ENCODE measurements at regions not wholly inside any gene's neighbourhood (a gene's known extent, or its start where the extent isn't known, plus 50 kb on each side); places are given as distances from the start of the nearest gene placed in this dataset.

GRCh38 chr5:122229551-122229950 lies 82.5 kb upstream of the SNCAIP start:
- Histone ChIP-seq H3K4me3 (ENCODE audit: control insufficient read depth in 1 of 7, extremely low read depth in 1 of 7, insufficient read depth in 4 of 7, low read depth in 2 of 7, low read length in 6 of 7) (no peak overlapping the region), H3K9me3 (ENCODE audit: control extremely low read depth in 1 of 5, control insufficient read depth in 4 of 5, insufficient read depth in 2 of 5, low read depth in 1 of 5, low read length in 4 of 5) (no peaks in the 10 kb centered on the region), H3K36me3 (ENCODE audit: control insufficient read depth in 4 of 4, insufficient read depth in 4 of 4, low read length in 3 of 4) (no peaks in the 10 kb centered on the region), H3K27me3 (replicated peaks in 2 of 5; ENCODE audit: control insufficient read depth in 4 of 5, insufficient read depth in 5 of 5, low read length in 4 of 5) (peaks cover 0 to 1% (median 0%) of the 10 kb centered on the region in 5 experiments), H3K27ac (ENCODE audit: insufficient read depth in 1 of 2, low read depth in 1 of 2, low read length in 2 of 2, poor library complexity in 1 of 2, severe bottlenecking in 2 of 2) (no peak overlapping the region), H3K4me1 (ENCODE audit: control extremely low read depth in 1 of 4, control insufficient read depth in 4 of 4, insufficient read depth in 4 of 4, low read length in 3 of 4) (no peaks in the 10 kb centered on the region)
- POLR2A ChIA-PET, result no interaction called here
- DNase-seq, result no peak
- CTCF ChIA-PET, result no interaction called here
- WGBS (ENCODE audit: insufficient coverage), result 100% methylated on average over 2 of the region's 5 CpGs

- CTCF ChIA-PET, result no interaction called here
- no CpG with 5 or more reads among the region's 2 CpGs for WGBS (ENCODE audit: insufficient coverage)
- H3K36me3 ChIP-seq (ENCODE audit: control insufficient read depth in 4 of 4, insufficient read depth in 4 of 4, low read length in 3 of 4), result no peaks in the 10 kb centered on the region
These were observed 75.6 kb upstream of the SNCAIP start for GRCh38 chr5:122236270-122237040.

GRCh38 chr5:122237906-122238305 lies 74.1 kb upstream of the SNCAIP start:
- Histone ChIP-seq H3K4me1 (ENCODE audit: control extremely low read depth in 1 of 4, control insufficient read depth in 4 of 4, insufficient read depth in 4 of 4, low read length in 3 of 4) (peaks cover 0 to 7% (median 5%) of the 10 kb centered on the region in 4 experiments), H3K4me3 (ENCODE audit: control insufficient read depth in 1 of 7, extremely low read depth in 1 of 7, insufficient read depth in 4 of 7, low read depth in 2 of 7, low read length in 6 of 7) (no peak overlapping the region), H3K27me3 (replicated peaks in 2 of 5; ENCODE audit: control insufficient read depth in 4 of 5, insufficient read depth in 5 of 5, low read length in 4 of 5) (no peaks in the 10 kb centered on the region), H3K9me3 (ENCODE audit: control extremely low read depth in 1 of 5, control insufficient read depth in 4 of 5, insufficient read depth in 2 of 5, low read depth in 1 of 5, low read length in 4 of 5) (no peaks in the 10 kb centered on the region), H3K27ac (ENCODE audit: insufficient read depth in 1 of 2, low read depth in 1 of 2, low read length in 2 of 2, poor library complexity in 1 of 2, severe bottlenecking in 2 of 2) (no peak overlapping the region), H3K36me3 (ENCODE audit: control insufficient read depth in 4 of 4, insufficient read depth in 4 of 4, low read length in 3 of 4) (no peaks in the 10 kb centered on the region)
- ChIA-PET POLR2A (no interaction called here), CTCF (no interaction called here)
- peak in 1 of 3 donors; percentile 19 for DNase-seq
- no CpG with 5 or more reads among the region's 1 CpG for WGBS (ENCODE audit: insufficient coverage)

More at GRCh38 chr5:122236270-122237040, 75.6 kb upstream of the SNCAIP start:
- Histone ChIP-seq H3K4me1 (ENCODE audit: control extremely low read depth in 1 of 4, control insufficient read depth in 4 of 4, insufficient read depth in 4 of 4, low read length in 3 of 4) (peaks cover 0 to 7% (median 5%) of the 10 kb centered on the region in 4 experiments), H3K27ac (ENCODE audit: insufficient read depth in 1 of 2, low read depth in 1 of 2, low read length in 2 of 2, poor library complexity in 1 of 2, severe bottlenecking in 2 of 2) (no peak overlapping the region), H3K9me3 (ENCODE audit: control extremely low read depth in 1 of 5, control insufficient read depth in 4 of 5, insufficient read depth in 2 of 5, low read depth in 1 of 5, low read length in 4 of 5) (no peaks in the 10 kb centered on the region), H3K27me3 (replicated peaks in 2 of 5; ENCODE audit: control insufficient read depth in 4 of 5, insufficient read depth in 5 of 5, low read length in 4 of 5) (no peaks in the 10 kb centered on the region), H3K4me3 (ENCODE audit: control insufficient read depth in 1 of 7, extremely low read depth in 1 of 7, insufficient read depth in 4 of 7, low read depth in 2 of 7, low read length in 6 of 7) (no peak overlapping the region)
- POLR2A ChIA-PET, result no interaction called here
- no peak for DNase-seq

GRCh38 chr5:122252319-122252718 lies 59.7 kb upstream of the SNCAIP start:
- POLR2A ChIA-PET, result no interaction called here

GRCh38 chr5:122253794-122254193 lies 58.2 kb upstream of the SNCAIP start:
- Histone ChIP-seq H3K9me3 (ENCODE audit: control extremely low read depth in 1 of 5, control insufficient read depth in 4 of 5, insufficient read depth in 2 of 5, low read depth in 1 of 5, low read length in 4 of 5) (peaks cover 0 to 28% (median 5%) of the 10 kb centered on the region in 5 experiments), H3K27me3 (replicated peaks in 2 of 5; ENCODE audit: control insufficient read depth in 4 of 5, insufficient read depth in 5 of 5, low read length in 4 of 5) (no peaks in the 10 kb centered on the region), H3K27ac (ENCODE audit: insufficient read depth in 1 of 2, low read depth in 1 of 2, low read length in 2 of 2, poor library complexity in 1 of 2, severe bottlenecking in 2 of 2) (no peak overlapping the region), H3K4me3 (ENCODE audit: control insufficient read depth in 1 of 7, extremely low read depth in 1 of 7, insufficient read depth in 4 of 7, low read depth in 2 of 7, low read length in 6 of 7) (no peak overlapping the region), H3K4me1 (ENCODE audit: control extremely low read depth in 1 of 4, control insufficient read depth in 4 of 4, insufficient read depth in 4 of 4, low read length in 3 of 4) (no peaks in the 10 kb centered on the region), H3K36me3 (ENCODE audit: control insufficient read depth in 4 of 4, insufficient read depth in 4 of 4, low read length in 3 of 4) (no peaks in the 10 kb centered on the region)
- DNase-seq, result no peak
- CTCF ChIA-PET, result no interaction called here
- POLR2A ChIA-PET, result no interaction called here

More at GRCh38 chr5:122252319-122252718, 59.7 kb upstream of the SNCAIP start:
- H3K9me3 ChIP-seq (ENCODE audit: control extremely low read depth in 1 of 5, control insufficient read depth in 4 of 5, insufficient read depth in 2 of 5, low read depth in 1 of 5, low read length in 4 of 5), result peaks cover 0 to 21% (median 3%) of the 10 kb centered on the region in 5 experiments
- H3K27ac ChIP-seq (ENCODE audit: insufficient read depth in 1 of 2, low read depth in 1 of 2, low read length in 2 of 2, poor library complexity in 1 of 2, severe bottlenecking in 2 of 2), result no peak overlapping the region
- no peaks in the 10 kb centered on the region for H3K36me3 ChIP-seq (ENCODE audit: control insufficient read depth in 4 of 4, insufficient read depth in 4 of 4, low read length in 3 of 4)
- no peaks in the 10 kb centered on the region for H3K27me3 ChIP-seq (replicated peaks in 2 of 5; ENCODE audit: control insufficient read depth in 4 of 5, insufficient read depth in 5 of 5, low read length in 4 of 5)
- DNase-seq, result no peak
- CTCF ChIA-PET, result no interaction called here
- H3K4me3 ChIP-seq (ENCODE audit: control insufficient read depth in 1 of 7, extremely low read depth in 1 of 7, insufficient read depth in 4 of 7, low read depth in 2 of 7, low read length in 6 of 7), result no peak overlapping the region
- WGBS (ENCODE audit: insufficient coverage), result 60% methylated on average over 1 of the region's 4 CpGs
- no peaks in the 10 kb centered on the region for H3K4me1 ChIP-seq (ENCODE audit: control extremely low read depth in 1 of 4, control insufficient read depth in 4 of 4, insufficient read depth in 4 of 4, low read length in 3 of 4)

- WGBS (ENCODE audit: insufficient coverage), result no CpG with 5 or more reads among the region's 1 CpG
These were observed 55.6 kb upstream of the SNCAIP start for GRCh38 chr5:122256388-122256787.

GRCh38 chr5:122257000-122257399 lies 55.0 kb upstream of the SNCAIP start:
- 98% methylated on average over 7 of the region's 8 CpGs for WGBS (ENCODE audit: insufficient coverage)
- ChIA-PET CTCF (interaction anchor here (1.3 kb wide), 1 partner anchor 35 kb away, joined by 3 read pairs; no protein-coding TSS in a partner anchor), POLR2A (no interaction called here)
- Histone ChIP-seq H3K27ac (ENCODE audit: insufficient read depth in 1 of 2, low read depth in 1 of 2, low read length in 2 of 2, poor library complexity in 1 of 2, severe bottlenecking in 2 of 2) (no peak overlapping the region), H3K27me3 (replicated peaks in 2 of 5; ENCODE audit: control insufficient read depth in 4 of 5, insufficient read depth in 5 of 5, low read length in 4 of 5) (no peaks in the 10 kb centered on the region), H3K4me3 (ENCODE audit: control insufficient read depth in 1 of 7, extremely low read depth in 1 of 7, insufficient read depth in 4 of 7, low read depth in 2 of 7, low read length in 6 of 7) (no peak overlapping the region), H3K9me3 (ENCODE audit: control extremely low read depth in 1 of 5, control insufficient read depth in 4 of 5, insufficient read depth in 2 of 5, low read depth in 1 of 5, low read length in 4 of 5) (peaks cover 0 to 30% (median 5%) of the 10 kb centered on the region in 5 experiments), H3K36me3 (ENCODE audit: control insufficient read depth in 4 of 4, insufficient read depth in 4 of 4, low read length in 3 of 4) (no peaks in the 10 kb centered on the region), H3K4me1 (ENCODE audit: control extremely low read depth in 1 of 4, control insufficient read depth in 4 of 4, insufficient read depth in 4 of 4, low read length in 3 of 4) (no peaks in the 10 kb centered on the region)
- DNase-seq, result no peak

More at GRCh38 chr5:122256388-122256787, 55.6 kb upstream of the SNCAIP start:
- no peak overlapping the region for H3K27ac ChIP-seq (ENCODE audit: insufficient read depth in 1 of 2, low read depth in 1 of 2, low read length in 2 of 2, poor library complexity in 1 of 2, severe bottlenecking in 2 of 2)
- peak in 1 of 3 donors; percentile 4 for DNase-seq
- no peaks in the 10 kb centered on the region for H3K36me3 ChIP-seq (ENCODE audit: control insufficient read depth in 4 of 4, insufficient read depth in 4 of 4, low read length in 3 of 4)
- ChIA-PET POLR2A (no interaction called here), CTCF (interaction anchor here (1.3 kb wide), 1 partner anchor 34 kb away, joined by 3 read pairs; no protein-coding TSS in a partner anchor)
- H3K9me3 ChIP-seq (ENCODE audit: control extremely low read depth in 1 of 5, control insufficient read depth in 4 of 5, insufficient read depth in 2 of 5, low read depth in 1 of 5, low read length in 4 of 5), result peaks cover 0 to 30% (median 5%) of the 10 kb centered on the region in 5 experiments
- no peaks in the 10 kb centered on the region for H3K4me1 ChIP-seq (ENCODE audit: control extremely low read depth in 1 of 4, control insufficient read depth in 4 of 4, insufficient read depth in 4 of 4, low read length in 3 of 4)
- no peaks in the 10 kb centered on the region for H3K27me3 ChIP-seq (replicated peaks in 2 of 5; ENCODE audit: control insufficient read depth in 4 of 5, insufficient read depth in 5 of 5, low read length in 4 of 5)
- H3K4me3 ChIP-seq (ENCODE audit: control insufficient read depth in 1 of 7, extremely low read depth in 1 of 7, insufficient read depth in 4 of 7, low read depth in 2 of 7, low read length in 6 of 7), result no peak overlapping the region
